HG03095 (cell line): ENCODE measurements at regions not wholly inside any gene's neighbourhood (a gene's known extent, or its start where the extent isn't known, plus 50 kb on each side); places are given as distances from the start of the nearest gene placed in this dataset.
"Not testable (repeated sequence)": the region's sequence is repeated elsewhere in the genome, so short reads cannot be mapped to it uniquely, and the experiment has no call there.

Experiments
- ATAC-seq: cut with Tn5 transposase; IDR thresholded peaks from one replicate; pipeline ENCODE4 v1.9.1; 2021; ENCODE audit warnings: moderate library complexity; ENCODE audit not compliant: unreplicated experiment

- no peak for ATAC-seq
Observed at GRCh38 chr12:78489990-78490389, 374.6 kb upstream of the SYT1 start.

- ATAC-seq, result no peak
Observed at GRCh38 chr12:78490861-78491260, 373.7 kb upstream of the SYT1 start.

GRCh38 chr12:78494911-78495310, 369.7 kb upstream of the SYT1 start:
- no peak for ATAC-seq

GRCh38 chr12:78501825-78502224, 362.7 kb upstream of the SYT1 start:
- ATAC-seq, result no peak

GRCh38 chr12:78519422-78519821, 345.2 kb upstream of the SYT1 start:
- no peak for ATAC-seq

- ATAC-seq, result no peak
Observed at GRCh38 chr12:78530100-78530765, 334.3 kb upstream of the SYT1 start.

- ATAC-seq, result no peak
Observed at GRCh38 chr12:78531831-78532458, 332.6 kb upstream of the SYT1 start.

GRCh38 chr12:78534311-78534710, 330.3 kb upstream of the SYT1 start:
- ATAC-seq, result no peak

GRCh38 chr12:78540606-78541336, 323.8 kb upstream of the SYT1 start:
- ATAC-seq, result no peak

GRCh38 chr12:78550831-78551230, 313.7 kb upstream of the SYT1 start:
- ATAC-seq, result no peak

- no peak for ATAC-seq
Observed at GRCh38 chr12:78555802-78556201, 308.8 kb upstream of the SYT1 start.

GRCh38 chr12:78556651-78557050, 307.9 kb upstream of the SYT1 start:
- no peak for ATAC-seq

- no peak for ATAC-seq
Observed at GRCh38 chr12:78559416-78559815, 305.2 kb upstream of the SYT1 start.

- no peak for ATAC-seq
Observed at GRCh38 chr12:78559886-78560285, 304.7 kb upstream of the SYT1 start.

GRCh38 chr12:78560633-78561032, 303.9 kb upstream of the SYT1 start:
- ATAC-seq, result no peak

- ATAC-seq, result no peak
Observed at GRCh38 chr12:78562368-78563205, 302.0 kb upstream of the SYT1 start.

GRCh38 chr12:78563826-78564225, 300.7 kb upstream of the SYT1 start:
- no peak for ATAC-seq

GRCh38 chr12:78566456-78566855, 298.1 kb upstream of the SYT1 start:
- ATAC-seq, result no peak

- ATAC-seq, result no peak
Observed at GRCh38 chr12:78568321-78569020, 296.1 kb upstream of the SYT1 start.

GRCh38 chr12:78571953-78572352, 292.6 kb upstream of the SYT1 start:
- ATAC-seq, result no peak

- not testable (repeated sequence) for ATAC-seq
Observed at GRCh38 chr12:78575208-78575607, 289.4 kb upstream of the SYT1 start.
